ENCODE measurements at regions not wholly inside any gene's neighbourhood (a gene's known extent, or its start where the extent isn't known, plus 50 kb on each side); places are given as distances from the start of the nearest gene placed in this dataset.

DNA sequence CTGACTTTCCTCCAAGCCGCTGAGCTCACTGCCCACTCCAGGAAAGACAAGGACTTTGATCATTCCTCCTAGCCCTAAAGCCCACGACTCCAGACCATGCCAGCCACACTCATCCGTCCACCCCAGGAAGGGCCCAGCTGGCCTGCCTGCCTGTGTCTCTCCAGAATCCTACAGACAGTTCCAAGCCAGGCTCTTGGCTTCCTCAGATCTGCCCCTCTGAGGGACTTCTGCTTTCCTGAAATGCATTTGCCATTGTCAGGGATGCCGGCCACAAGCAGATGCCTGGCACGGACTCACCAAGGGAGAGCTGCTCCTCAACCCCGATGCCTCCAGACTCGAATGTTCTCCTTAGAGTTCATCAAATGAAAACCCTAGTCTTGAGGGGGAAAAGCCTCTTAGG lies 155.8 kb downstream of the OAT start:
- TF ChIP-seq MXI1 (IDR thresholded peaks at IDR 0.05; ENCODE audit: borderline replicate concordance, low read depth, low read length): no peak
- TF ChIP-seq, protein P1, sequence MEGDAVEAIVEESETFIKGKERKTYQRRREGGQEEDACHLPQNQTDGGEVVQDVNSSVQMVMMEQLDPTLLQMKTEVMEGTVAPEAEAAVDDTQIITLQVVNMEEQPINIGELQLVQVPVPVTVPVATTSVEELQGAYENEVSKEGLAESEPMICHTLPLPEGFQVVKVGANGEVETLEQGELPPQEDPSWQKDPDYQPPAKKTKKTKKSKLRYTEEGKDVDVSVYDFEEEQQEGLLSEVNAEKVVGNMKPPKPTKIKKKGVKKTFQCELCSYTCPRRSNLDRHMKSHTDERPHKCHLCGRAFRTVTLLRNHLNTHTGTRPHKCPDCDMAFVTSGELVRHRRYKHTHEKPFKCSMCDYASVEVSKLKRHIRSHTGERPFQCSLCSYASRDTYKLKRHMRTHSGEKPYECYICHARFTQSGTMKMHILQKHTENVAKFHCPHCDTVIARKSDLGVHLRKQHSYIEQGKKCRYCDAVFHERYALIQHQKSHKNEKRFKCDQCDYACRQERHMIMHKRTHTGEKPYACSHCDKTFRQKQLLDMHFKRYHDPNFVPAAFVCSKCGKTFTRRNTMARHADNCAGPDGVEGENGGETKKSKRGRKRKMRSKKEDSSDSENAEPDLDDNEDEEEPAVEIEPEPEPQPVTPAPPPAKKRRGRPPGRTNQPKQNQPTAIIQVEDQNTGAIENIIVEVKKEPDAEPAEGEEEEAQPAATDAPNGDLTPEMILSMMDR (conservative IDR thresholded peaks at IDR 0.05; ENCODE audit: low read depth, low read length): no peak
- no peak for TF ChIP-seq RAD21 (IDR thresholded peaks at IDR 0.05; ENCODE audit: low read length)
- no peak for TF ChIP-seq MAZ (IDR thresholded peaks at IDR 0.05; ENCODE audit: borderline replicate concordance, low read depth, low read length)
- TF ChIP-seq FOS (IDR thresholded peaks at IDR 0.05; ENCODE audit: low read depth, low read length): no peak
- TF ChIP-seq SMC3 (IDR thresholded peaks at IDR 0.05; ENCODE audit: low read depth, low read length): no peak
